Breast epithelium (tissue), 3 donors: ENCODE measurements at regions not wholly inside any gene's neighbourhood (a gene's known extent, or its start where the extent isn't known, plus 50 kb on each side); places are given as distances from the start of the nearest gene placed in this dataset.

ENCODE experiments used
- POLR2A ChIP-seq: fragments of 450-650 bp; IDR thresholded peaks from one replicate; pipeline ENCODE4 v1.6.1; 2016; ENCODE audit warnings: antibody characterized with exemption, mild to moderate bottlenecking, moderate library complexity
- POLR2AphosphoS5 ChIP-seq, 3 donors: sonication (generic); formaldehyde crosslinking; IDR thresholded peaks; one replicate each; pipeline ENCODE4 v1.6.1; 2017; ENCODE audit warnings: antibody characterized with exemption in 3 of 3
- TF ChIP-seq, protein P1 (sequence below), 3 donors: fragments of 450-650 bp; IDR thresholded peaks; one replicate each; pipeline ENCODE4 v1.5.1; 2016 to 2017; ENCODE audit warnings: antibody characterized with exemption in 3 of 3, mild to moderate bottlenecking in 3 of 3, moderate library complexity in 3 of 3

DNA sequence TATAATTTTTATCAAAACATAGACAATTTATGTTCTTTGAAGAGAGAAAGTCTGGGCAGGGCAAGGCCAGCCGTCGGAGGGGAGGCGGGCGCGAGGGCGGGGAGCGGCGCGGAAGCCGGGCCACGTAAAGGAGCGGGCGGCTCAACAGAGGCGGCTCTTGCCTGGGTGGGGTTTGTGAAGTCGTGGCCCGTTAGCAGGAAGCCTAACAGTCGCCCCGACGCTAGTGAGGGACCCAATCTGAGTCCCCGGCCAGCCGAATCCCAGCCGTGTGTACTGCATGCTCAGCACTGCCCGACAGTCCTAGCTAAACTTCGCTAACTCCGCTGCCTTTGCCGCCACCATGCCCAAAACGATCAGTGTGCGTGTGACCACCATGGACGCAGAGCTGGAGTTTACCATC lies 1129.2 kb downstream of the CDH9 start:
- TF ChIP-seq POLR2A (no peak), POLR2AphosphoS5 (IDR thresholded peaks at IDR 0.05) (no peak)
- TF ChIP-seq, protein P1, sequence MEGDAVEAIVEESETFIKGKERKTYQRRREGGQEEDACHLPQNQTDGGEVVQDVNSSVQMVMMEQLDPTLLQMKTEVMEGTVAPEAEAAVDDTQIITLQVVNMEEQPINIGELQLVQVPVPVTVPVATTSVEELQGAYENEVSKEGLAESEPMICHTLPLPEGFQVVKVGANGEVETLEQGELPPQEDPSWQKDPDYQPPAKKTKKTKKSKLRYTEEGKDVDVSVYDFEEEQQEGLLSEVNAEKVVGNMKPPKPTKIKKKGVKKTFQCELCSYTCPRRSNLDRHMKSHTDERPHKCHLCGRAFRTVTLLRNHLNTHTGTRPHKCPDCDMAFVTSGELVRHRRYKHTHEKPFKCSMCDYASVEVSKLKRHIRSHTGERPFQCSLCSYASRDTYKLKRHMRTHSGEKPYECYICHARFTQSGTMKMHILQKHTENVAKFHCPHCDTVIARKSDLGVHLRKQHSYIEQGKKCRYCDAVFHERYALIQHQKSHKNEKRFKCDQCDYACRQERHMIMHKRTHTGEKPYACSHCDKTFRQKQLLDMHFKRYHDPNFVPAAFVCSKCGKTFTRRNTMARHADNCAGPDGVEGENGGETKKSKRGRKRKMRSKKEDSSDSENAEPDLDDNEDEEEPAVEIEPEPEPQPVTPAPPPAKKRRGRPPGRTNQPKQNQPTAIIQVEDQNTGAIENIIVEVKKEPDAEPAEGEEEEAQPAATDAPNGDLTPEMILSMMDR (IDR thresholded peaks at IDR 0.05), result no peak
